ENCODE measurements at regions not wholly inside any gene's neighbourhood (a gene's known extent, or its start where the extent isn't known, plus 50 kb on each side); places are given as distances from the start of the nearest gene placed in this dataset.

DNA sequence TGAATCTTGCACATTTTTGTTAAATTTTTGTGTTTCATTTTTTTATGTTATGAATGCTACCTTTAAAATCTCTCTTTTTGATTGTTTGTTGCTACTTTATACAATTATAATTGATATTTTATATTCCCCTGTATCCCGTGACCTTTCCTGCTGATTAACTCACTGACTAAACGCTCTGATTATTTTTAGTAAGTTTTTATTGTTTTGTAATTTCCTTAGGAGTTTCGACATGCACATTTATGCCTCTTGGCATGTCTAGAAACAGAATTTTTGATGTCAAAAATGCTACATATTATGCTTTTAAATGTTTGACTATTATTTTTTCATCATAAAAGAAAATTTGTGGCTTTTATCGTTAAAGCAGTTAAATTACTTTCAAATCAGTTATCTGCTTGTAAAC, 1131.6 kb upstream of the TMEFF2 start (continued):
- TF ChIP-seq REST (IDR thresholded peaks at IDR 0.05; ENCODE audit: low read depth) (no peak), ELF1 (IDR thresholded peaks at IDR 0.05; ENCODE audit: borderline replicate concordance, low read depth) (no peak), FOSL1 (IDR thresholded peaks at IDR 0.05; ENCODE audit: low read depth) (no peak), SIN3A (IDR thresholded peaks at IDR 0.05; ENCODE audit: low read depth) (no peak), POLR2AphosphoS5 (IDR thresholded peaks at IDR 0.05; ENCODE audit: low read depth, low read length) (no peak)

DNA sequence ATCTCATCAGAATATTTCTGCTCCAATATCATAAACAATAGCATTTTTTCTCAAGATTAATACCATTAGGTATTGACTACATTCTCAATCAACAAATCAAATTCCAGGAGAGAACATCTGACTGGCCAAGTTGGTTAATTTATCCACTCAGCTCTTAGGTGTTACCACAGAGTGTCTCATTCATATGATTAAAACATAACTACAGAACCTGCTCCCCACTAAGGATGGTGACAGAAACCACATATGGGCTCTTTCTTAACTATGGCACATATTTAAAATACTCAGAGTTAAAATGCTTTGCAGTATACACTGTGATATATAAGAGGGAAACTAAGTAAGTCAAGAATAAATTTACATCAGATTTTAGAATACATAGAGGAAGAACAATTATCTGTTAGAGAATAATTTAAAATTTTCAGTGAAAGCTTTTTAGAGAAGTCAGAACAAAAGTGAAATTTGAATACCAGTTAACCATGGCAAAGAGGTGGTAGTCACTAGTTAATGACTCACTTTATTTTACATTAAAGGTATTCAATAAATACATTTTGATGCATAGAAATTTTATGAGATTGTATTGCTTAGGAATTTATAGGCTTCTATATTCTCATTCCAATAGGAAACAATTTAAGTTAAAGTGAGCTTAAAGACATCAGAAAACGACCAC, 1120.8 kb upstream of the TMEFF2 start:
- ChIA-PET CTCF (no interaction called here), POLR2A (no interaction called here), RAD21 (ENCODE audit: low non-redundant PET in 1 of 2, low total read pairs in 2 of 2, uncharacterized antibody in 2 of 2, unreplicated experiment in 2 of 2) (no interaction called here)
- Histone ChIP-seq H2AFZ (ENCODE audit: low read depth, low read length, poor library complexity, severe bottlenecking) (no peak overlapping the region), H3K4me1 (ENCODE audit: control insufficient read depth in 1 of 2, insufficient read depth in 2 of 2, low read length in 2 of 2) (no peaks in the 10 kb centered on the region), H3K4me3 (replicated peaks in 1 of 2; ENCODE audit: low read depth in 1 of 2, low read length in 2 of 2) (no peak overlapping the region), H3K9me2 (ENCODE audit: insufficient read depth) (no peaks in the 10 kb centered on the region), H3K79me2 (ENCODE audit: insufficient read depth, low read length) (no peaks in the 10 kb centered on the region), H3K4me2 (ENCODE audit: low read length) (no peak overlapping the region), H3K9ac (ENCODE audit: low read length) (no peak overlapping the region), H3K27ac (ENCODE audit: low read depth, low read length) (no peak overlapping the region), H3K27me3 (ENCODE audit: insufficient read depth, low read length) (no peaks in the 10 kb centered on the region), H4K20me1 (ENCODE audit: insufficient read depth) (no peaks in the 10 kb centered on the region), H3K9me3 (ENCODE audit: control insufficient read depth in 1 of 2, insufficient read depth in 1 of 2, low read depth in 1 of 2, low read length in 2 of 2) (no peaks in the 10 kb centered on the region), H3K36me3 (ENCODE audit: control insufficient read depth in 1 of 2, insufficient read depth in 2 of 2, low read length in 2 of 2) (no peaks in the 10 kb centered on the region)
- no TSS peak for BruUV-seq (replicated peaks)
- DNase-seq (ENCODE audit: low read depth, low spot score) (no peak), ATAC-seq (no peak)
- intact Hi-C loops (cut with micrococcal nuclease), result no loop called here
- no peak for TF ChIP-seq SRF (IDR thresholded peaks at IDR 0.05; ENCODE audit: low read depth)
- TF ChIP-seq JUND (IDR thresholded peaks at IDR 0.05), result no peak
- TF ChIP-seq SP1 (IDR thresholded peaks at IDR 0.05; ENCODE audit: low read depth), result no peak
- no peak for TF ChIP-seq RAD21 (IDR thresholded peaks at IDR 0.05; ENCODE audit: low read depth)
- TF ChIP-seq CBX3 (IDR thresholded peaks at IDR 0.05; ENCODE audit: low read depth), result no peak
- no peak for TF ChIP-seq CEBPB (IDR thresholded peaks at IDR 0.05; ENCODE audit: low read depth)
- TF ChIP-seq, protein P1, sequence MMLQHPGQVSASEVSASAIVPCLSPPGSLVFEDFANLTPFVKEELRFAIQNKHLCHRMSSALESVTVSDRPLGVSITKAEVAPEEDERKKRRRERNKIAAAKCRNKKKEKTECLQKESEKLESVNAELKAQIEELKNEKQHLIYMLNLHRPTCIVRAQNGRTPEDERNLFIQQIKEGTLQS (IDR thresholded peaks at IDR 0.05), result no peak
- no peak for TF ChIP-seq REST (IDR thresholded peaks at IDR 0.05; ENCODE audit: low read depth)
- TF ChIP-seq EZH2phosphoT487 (IDR thresholded peaks at IDR 0.05; ENCODE audit: borderline replicate concordance), result no peak
- no peak for TF ChIP-seq POLR2AphosphoS5 (IDR thresholded peaks at IDR 0.05; ENCODE audit: low read depth, low read length)

All from HCT116 (cell line).